Fibroblast of pulmonary artery (primary cell): ENCODE measurements at regions not wholly inside any gene's neighbourhood (a gene's known extent, or its start where the extent isn't known, plus 50 kb on each side); places are given as distances from the start of the nearest gene placed in this dataset.

Experiments
- DNase-seq: peaks from one replicate; pipeline ENCODE4 v3.0.0-alpha.2; 2010; ENCODE audit warnings: low read depth
- H3K4me3 ChIP-seq: replicated peaks from 2 replicates; pipeline ENCODE4 v1.5.1; 2011; ENCODE audit warnings: low read depth, mild to moderate bottlenecking, control low read depth, low read length, moderate library complexity
- CTCF ChIP-seq: IDR thresholded peaks from 2 replicates; pipeline ENCODE4 v1.5.1; 2011; ENCODE audit warnings: mild to moderate bottlenecking, control low read depth, low read length, inconsistent platforms; ENCODE audit errors: missing control alignments

- no peak for DNase-seq
- no peak overlapping the region for H3K4me3 ChIP-seq
- TF ChIP-seq CTCF = no peak
Measured at GRCh38 chr4:153082322-153083301, 121.6 kb upstream of the TRIM2 start.

GRCh38 chr4:153083447-153083947 is 120.7 kb upstream of the TRIM2 start:
- peak; percentile 84 for DNase-seq
- peak; percentile 65 for TF ChIP-seq CTCF
- H3K4me3 ChIP-seq = no peak overlapping the region

GRCh38 chr4:153084224-153084979 is 119.8 kb upstream of the TRIM2 start:
- TF ChIP-seq CTCF = no peak
- no peak for DNase-seq
- H3K4me3 ChIP-seq = no peak overlapping the region

- no peak for TF ChIP-seq CTCF
- H3K4me3 ChIP-seq = no peak overlapping the region
- DNase-seq = peak; percentile 73
Measured at GRCh38 chr4:153084980-153085630, 119.1 kb upstream of the TRIM2 start.

GRCh38 chr4:153087671-153088194 is 116.5 kb upstream of the TRIM2 start:
- no peak for TF ChIP-seq CTCF
- no peak overlapping the region for H3K4me3 ChIP-seq
- DNase-seq = no peak

GRCh38 chr4:153089742-153090141 is 114.5 kb upstream of the TRIM2 start:
- TF ChIP-seq CTCF = no peak
- H3K4me3 ChIP-seq = no peak overlapping the region
- no peak for DNase-seq
